ENCODE measurements at regions not wholly inside any gene's neighbourhood (a gene's known extent, or its start where the extent isn't known, plus 50 kb on each side); places are given as distances from the start of the nearest gene placed in this dataset.

GRCh38 chr1:94714552-94714951 is 105.6 kb upstream of the SLC44A3 start:
- TF ChIP-seq POLR2A (IDR thresholded peaks at IDR 0.05) = no peak
- TF ChIP-seq, protein P1, sequence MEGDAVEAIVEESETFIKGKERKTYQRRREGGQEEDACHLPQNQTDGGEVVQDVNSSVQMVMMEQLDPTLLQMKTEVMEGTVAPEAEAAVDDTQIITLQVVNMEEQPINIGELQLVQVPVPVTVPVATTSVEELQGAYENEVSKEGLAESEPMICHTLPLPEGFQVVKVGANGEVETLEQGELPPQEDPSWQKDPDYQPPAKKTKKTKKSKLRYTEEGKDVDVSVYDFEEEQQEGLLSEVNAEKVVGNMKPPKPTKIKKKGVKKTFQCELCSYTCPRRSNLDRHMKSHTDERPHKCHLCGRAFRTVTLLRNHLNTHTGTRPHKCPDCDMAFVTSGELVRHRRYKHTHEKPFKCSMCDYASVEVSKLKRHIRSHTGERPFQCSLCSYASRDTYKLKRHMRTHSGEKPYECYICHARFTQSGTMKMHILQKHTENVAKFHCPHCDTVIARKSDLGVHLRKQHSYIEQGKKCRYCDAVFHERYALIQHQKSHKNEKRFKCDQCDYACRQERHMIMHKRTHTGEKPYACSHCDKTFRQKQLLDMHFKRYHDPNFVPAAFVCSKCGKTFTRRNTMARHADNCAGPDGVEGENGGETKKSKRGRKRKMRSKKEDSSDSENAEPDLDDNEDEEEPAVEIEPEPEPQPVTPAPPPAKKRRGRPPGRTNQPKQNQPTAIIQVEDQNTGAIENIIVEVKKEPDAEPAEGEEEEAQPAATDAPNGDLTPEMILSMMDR (IDR thresholded peaks at IDR 0.05) = no peak

Measured in thyroid gland (tissue), 4 donors.